ENCODE measurements at regions not wholly inside any gene's neighbourhood (a gene's known extent, or its start where the extent isn't known, plus 50 kb on each side); places are given as distances from the start of the nearest gene placed in this dataset.
"Not testable (repeated sequence)": the region's sequence is repeated elsewhere in the genome, so short reads cannot be mapped to it uniquely, and the experiment has no call there.

DNA sequence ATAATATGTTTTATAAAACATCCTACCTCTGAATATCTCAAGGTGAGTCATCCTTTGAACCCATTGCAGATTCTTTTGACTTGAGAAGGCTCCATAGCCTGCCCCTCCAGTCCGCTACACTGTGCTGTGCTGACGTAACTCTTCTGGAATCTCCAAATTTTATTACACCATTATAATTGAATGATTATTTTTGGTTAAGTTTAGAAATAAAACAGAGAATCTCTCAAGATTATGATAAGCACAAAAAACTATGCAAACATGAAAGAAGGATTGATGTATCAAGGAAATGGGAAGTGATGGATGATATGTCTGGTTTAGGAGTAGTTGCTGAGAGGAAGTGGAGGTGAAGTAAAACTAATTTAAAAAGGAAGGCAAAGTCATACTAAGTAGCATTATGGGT, 1021.3 kb downstream of the HACE1 start:
- intact Hi-C loops (cut with DNase I; ENCODE audit: low total_unique reads) = no loop called here
- Histone ChIP-seq H3K27me3 (no peaks in the 10 kb centered on the region), H3K27ac (no peak overlapping the region), H3K4me1 (no peaks in the 10 kb centered on the region), H3K4me3 (no peak overlapping the region), H3K36me3 (ENCODE audit: low read depth, missing control alignments) (no peaks in the 10 kb centered on the region), H3K9me3 (no peaks in the 10 kb centered on the region)
- 92 to 100% methylated on average over 2 of the region's 2 CpGs for WGBS, 2 donors
- TF ChIP-seq, protein P1, sequence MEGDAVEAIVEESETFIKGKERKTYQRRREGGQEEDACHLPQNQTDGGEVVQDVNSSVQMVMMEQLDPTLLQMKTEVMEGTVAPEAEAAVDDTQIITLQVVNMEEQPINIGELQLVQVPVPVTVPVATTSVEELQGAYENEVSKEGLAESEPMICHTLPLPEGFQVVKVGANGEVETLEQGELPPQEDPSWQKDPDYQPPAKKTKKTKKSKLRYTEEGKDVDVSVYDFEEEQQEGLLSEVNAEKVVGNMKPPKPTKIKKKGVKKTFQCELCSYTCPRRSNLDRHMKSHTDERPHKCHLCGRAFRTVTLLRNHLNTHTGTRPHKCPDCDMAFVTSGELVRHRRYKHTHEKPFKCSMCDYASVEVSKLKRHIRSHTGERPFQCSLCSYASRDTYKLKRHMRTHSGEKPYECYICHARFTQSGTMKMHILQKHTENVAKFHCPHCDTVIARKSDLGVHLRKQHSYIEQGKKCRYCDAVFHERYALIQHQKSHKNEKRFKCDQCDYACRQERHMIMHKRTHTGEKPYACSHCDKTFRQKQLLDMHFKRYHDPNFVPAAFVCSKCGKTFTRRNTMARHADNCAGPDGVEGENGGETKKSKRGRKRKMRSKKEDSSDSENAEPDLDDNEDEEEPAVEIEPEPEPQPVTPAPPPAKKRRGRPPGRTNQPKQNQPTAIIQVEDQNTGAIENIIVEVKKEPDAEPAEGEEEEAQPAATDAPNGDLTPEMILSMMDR (IDR thresholded peaks at IDR 0.05) = no peak
- no peak for TF ChIP-seq POLR2A (IDR thresholded peaks at IDR 0.05)
- no peak for DNase-seq

DNA sequence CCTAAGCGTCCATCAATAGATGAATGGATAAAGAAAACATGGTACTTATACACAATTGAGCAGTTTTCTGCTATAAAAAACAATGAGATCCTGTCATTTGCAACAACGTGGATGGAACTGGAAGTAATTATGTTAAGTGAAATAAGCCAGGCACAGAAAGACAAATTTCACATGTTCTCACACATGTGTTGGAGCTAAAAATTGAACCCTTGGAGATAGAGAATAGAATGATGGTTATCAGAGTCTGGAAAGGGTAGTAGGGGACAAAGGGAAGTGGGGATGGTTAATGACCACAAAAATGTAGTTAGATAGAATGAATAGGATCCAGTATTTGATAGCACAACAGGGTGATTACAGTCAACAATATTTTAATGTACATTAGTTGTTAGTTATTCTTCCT, 1033.5 kb downstream of the HACE1 start:
- no peaks in the 10 kb centered on the region for H3K36me3 ChIP-seq (ENCODE audit: low read depth, missing control alignments)
- no peaks in the 10 kb centered on the region for H3K9me3 ChIP-seq
- DNase-seq = no peak
- H3K4me3 ChIP-seq = no peak overlapping the region
- H3K27me3 ChIP-seq = no peaks in the 10 kb centered on the region
- intact Hi-C loops (cut with DNase I; ENCODE audit: low total_unique reads) = no loop called here
- no peak overlapping the region for H3K27ac ChIP-seq
- no peaks in the 10 kb centered on the region for H3K4me1 ChIP-seq
- WGBS, 2 donors = 75 to 79% methylated on average over 2 of the region's 2 CpGs
- TF ChIP-seq, protein P1 (IDR thresholded peaks at IDR 0.05) = no peak
- no peak for TF ChIP-seq POLR2A (IDR thresholded peaks at IDR 0.05)

DNA sequence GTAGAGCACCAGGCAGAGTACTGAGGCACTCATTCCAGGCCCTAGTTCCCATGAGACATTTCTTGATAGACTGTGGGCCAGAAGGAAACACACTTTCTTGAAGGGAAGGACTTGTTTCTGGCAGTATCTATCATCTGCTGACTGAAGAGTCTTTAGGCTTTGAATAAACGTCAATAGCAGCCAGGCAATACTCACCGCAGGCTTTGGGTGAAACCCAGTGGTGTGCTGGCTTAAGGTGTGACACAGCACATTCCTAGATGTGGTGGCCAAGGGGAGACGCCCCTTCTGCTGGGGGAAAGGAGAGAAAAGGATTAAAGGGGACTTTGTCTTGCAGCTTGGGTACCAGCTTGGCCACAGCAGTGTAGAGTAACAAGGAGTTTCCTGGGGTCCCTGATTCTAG, 1039.6 kb downstream of the HACE1 start:
- H3K27me3 ChIP-seq = no peaks in the 10 kb centered on the region
- no peak overlapping the region for H3K4me3 ChIP-seq
- no peaks in the 10 kb centered on the region for H3K4me1 ChIP-seq
- H3K27ac ChIP-seq = no peak overlapping the region
- H3K36me3 ChIP-seq (ENCODE audit: low read depth, missing control alignments) = no peaks in the 10 kb centered on the region
- TF ChIP-seq, protein P1 (IDR thresholded peaks at IDR 0.05) = no peak
- no peak for TF ChIP-seq POLR2A (IDR thresholded peaks at IDR 0.05)
- no peak for DNase-seq
- WGBS, 2 donors = 64 to 69% methylated on average over 3 of the region's 3 CpGs
- H3K9me3 ChIP-seq = no peaks in the 10 kb centered on the region
- intact Hi-C loops (cut with DNase I; ENCODE audit: low total_unique reads) = no loop called here

DNA sequence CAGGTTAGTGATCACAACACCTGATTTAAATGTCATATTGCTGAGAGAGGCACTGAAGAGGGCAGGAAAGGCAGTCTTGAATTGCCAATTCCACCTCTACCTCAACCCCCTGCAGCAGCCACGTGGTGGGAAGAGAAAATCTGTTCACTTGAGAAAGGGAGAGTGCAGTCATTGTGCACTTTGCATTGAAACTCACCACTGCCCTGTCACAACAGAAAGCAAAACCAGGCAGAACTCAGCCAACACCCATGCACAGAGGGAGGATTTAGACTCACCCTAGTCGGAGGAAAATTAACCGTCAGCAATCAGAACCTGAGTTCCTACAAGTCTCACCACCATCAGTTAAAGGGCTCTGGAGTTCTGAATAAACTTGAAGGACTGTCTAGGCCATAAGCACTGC, 1040.2 kb downstream of the HACE1 start:
- WGBS, 2 donors = 27 to 33% methylated on average over 3 of the region's 3 CpGs

DNA sequence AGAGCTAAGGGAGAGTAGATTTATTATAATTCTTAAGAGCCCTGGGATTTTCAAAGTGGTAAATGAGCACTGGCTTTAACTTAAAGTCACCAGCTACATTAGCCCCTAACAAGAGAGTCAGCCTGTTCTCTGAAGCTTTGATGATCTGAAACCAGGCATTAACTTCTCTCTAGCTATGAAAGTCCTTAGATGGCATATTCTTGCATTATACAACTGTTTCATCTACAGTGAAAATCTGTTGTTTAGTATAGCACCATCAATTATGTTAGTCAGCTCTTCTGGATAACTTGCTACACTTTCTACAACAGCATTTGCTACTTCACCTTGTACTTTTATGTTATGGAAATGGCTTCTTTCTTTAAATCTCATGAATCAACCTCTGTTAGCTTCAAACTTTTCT, 1046.7 kb downstream of the HACE1 start:
- Histone ChIP-seq H3K27ac (no peak overlapping the region), H3K36me3 (ENCODE audit: low read depth, missing control alignments) (no peaks in the 10 kb centered on the region), H3K4me1 (no peaks in the 10 kb centered on the region), H3K27me3 (no peaks in the 10 kb centered on the region), H3K9me3 (no peaks in the 10 kb centered on the region), H3K4me3 (no peak overlapping the region)
- TF ChIP-seq, protein P1 (IDR thresholded peaks at IDR 0.05) = no peak
- TF ChIP-seq POLR2A (IDR thresholded peaks at IDR 0.05) = no peak
- intact Hi-C loops (cut with DNase I; ENCODE audit: low total_unique reads) = no loop called here
- DNase-seq = no peak

More for the DNA sequence above, 1040.2 kb downstream of the HACE1 start:
- Histone ChIP-seq H3K4me3 (no peak overlapping the region), H3K4me1 (no peaks in the 10 kb centered on the region), H3K9me3 (no peaks in the 10 kb centered on the region), H3K27ac (no peak overlapping the region), H3K36me3 (ENCODE audit: low read depth, missing control alignments) (no peaks in the 10 kb centered on the region), H3K27me3 (no peaks in the 10 kb centered on the region)
- intact Hi-C loops (cut with DNase I; ENCODE audit: low total_unique reads) = no loop called here
- TF ChIP-seq, protein P1 (IDR thresholded peaks at IDR 0.05) = no peak
- no peak for TF ChIP-seq POLR2A (IDR thresholded peaks at IDR 0.05)
- no peak for DNase-seq

DNA sequence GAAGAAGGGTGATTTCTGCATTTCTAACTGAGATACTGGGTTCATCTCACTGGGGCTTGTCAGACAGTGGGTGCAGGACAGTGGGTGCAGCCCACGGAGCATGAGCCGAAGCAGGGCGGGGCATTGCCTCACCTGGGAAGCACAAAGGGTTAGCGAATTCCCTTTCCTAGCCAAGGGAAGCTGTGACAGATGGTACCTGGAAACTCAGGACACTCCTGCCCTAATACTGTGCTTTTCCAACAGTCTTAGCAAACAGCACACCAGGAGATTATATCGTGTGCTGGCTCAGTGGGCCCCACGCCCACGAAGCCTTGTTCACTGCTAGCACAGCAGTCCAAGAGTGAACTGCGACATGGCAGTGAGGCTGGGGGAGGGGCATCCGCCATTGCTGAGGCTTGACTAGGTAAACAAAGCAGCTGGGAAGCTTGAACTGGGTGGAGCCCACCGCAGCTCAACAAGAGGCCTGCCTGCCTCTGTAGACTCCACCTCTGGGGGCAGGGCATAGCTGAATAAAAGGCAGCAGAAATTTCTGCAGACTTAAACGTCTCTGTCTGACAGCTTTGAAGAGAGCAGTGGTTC, 1057.7 kb downstream of the HACE1 start:
- DNase-seq; H3K4me1 ChIP-seq; H3K9me3 ChIP-seq; H3K36me3 ChIP-seq (ENCODE audit: low read depth, missing control alignments); H3K4me3 ChIP-seq; intact Hi-C loops (cut with DNase I; ENCODE audit: low total_unique reads); H3K27me3 ChIP-seq; H3K27ac ChIP-seq: not testable (repeated sequence)
- WGBS, 2 donors = 85 to 89% methylated on average over 9 to 11 of the region's 11 CpGs

Data from testis (tissue), 2 donors.